Epithelial cell of prostate (primary cell): ENCODE measurements at regions not wholly inside any gene's neighbourhood (a gene's known extent, or its start where the extent isn't known, plus 50 kb on each side); places are given as distances from the start of the nearest gene placed in this dataset.
"Not testable (repeated sequence)": the region's sequence is repeated elsewhere in the genome, so short reads cannot be mapped to it uniquely, and the experiment has no call there.

Experiments
- DNase-seq: peaks from one replicate; pipeline ENCODE4 v3.0.0-alpha.2; 2011; ENCODE audit warnings: low read depth, low spot score
- H3K27ac ChIP-seq: fragments of 450-650 bp; 2 replicates; pipeline ENCODE4 v1.5.1; 2017; ENCODE audit warnings: mild to moderate bottlenecking

- no peak overlapping the region for H3K27ac ChIP-seq
- no peak for DNase-seq
Observed at GRCh38 chr5:144598451-144599068, 427.9 kb downstream of the KCTD16 start.

DNA sequence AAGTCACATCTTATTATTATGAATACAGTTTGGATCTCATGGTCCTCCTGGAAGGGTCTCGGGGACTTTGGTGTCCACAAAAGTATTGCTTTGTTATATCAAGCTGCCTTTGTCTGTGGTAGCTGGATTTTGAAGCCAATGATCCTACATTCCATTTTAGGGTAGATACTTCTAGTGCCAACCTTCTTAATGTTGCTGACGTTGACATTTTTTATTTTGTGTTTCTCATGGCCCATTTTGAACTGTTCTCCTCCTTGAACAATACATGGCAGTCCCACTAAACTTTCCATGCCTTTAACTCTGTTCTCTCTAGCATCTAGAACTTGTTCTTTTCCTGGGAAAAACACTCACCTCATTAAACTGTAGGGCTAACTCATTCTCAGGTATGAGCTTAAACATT, 425.8 kb downstream of the KCTD16 start:
- DNase-seq: no peak
- no peak overlapping the region for H3K27ac ChIP-seq

DNA sequence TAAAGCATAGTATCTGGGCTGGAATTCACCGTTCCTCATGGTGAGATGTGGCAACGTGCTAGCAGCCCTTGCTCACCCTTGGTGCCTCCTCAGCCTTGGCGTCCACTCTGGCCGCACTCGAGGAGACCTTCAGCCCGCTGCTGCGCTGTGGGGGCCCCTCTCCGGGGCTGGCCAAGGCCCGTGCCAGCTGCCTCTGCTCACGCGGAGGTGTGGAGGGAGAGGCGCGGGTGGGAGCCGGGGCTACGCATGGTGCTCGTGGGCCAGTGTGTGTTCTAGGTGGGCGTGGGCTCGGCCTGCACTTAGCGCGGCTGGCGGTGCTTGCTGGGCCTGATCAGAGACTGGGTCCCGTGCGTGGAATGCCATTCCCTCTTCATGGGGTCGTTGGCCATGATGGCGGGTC, 424.2 kb downstream of the KCTD16 start:
- no peak overlapping the region for H3K27ac ChIP-seq
- DNase-seq: no peak

DNA sequence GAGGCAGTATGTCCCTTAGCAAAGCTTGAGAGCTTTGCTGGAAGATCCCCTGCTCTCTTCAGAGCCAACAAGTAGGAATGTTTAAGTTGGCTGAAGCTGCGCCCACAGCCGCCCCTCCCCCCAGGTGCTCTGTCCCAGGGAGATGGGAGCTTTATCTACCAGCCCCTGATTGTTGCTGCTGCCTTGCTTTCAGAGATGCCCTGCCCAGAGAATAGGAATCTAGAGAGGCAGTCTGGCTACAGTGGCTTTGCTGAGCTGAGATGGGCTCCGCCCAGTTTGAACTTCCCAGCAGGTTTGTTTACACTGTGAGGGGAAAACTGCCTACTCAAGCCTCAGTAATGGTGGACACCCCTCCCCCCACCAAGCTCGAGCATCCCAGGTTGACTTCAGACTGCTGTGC, 423.6 kb downstream of the KCTD16 start:
- not testable (repeated sequence) for DNase-seq, H3K27ac ChIP-seq

DNA sequence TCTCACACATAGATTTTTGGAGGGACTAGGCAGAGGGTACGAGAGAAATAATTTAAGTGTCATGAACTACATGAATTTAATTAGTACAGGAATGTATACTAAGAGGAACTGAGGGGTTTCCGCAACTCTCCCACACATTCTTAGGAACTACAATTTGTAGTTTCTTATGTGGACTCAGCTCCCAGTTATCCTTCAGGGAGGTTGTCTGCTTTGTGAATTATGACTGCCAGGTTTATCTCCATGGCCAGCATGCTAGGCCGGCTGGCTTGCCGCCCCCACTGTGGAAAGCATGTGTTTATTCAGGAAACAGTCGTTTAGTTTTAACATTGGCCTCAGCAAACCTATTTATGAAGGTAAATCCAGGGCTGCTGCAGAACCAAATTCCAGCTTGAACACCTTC, 415.0 kb downstream of the KCTD16 start:
- no peak overlapping the region for H3K27ac ChIP-seq
- no peak for DNase-seq

GRCh38 chr5:144583541-144584449, 413.1 kb downstream of the KCTD16 start:
- DNase-seq: no peak
- H3K27ac ChIP-seq: no peak overlapping the region

GRCh38 chr5:144582066-144582465, 411.4 kb downstream of the KCTD16 start:
- H3K27ac ChIP-seq: no peak overlapping the region
- peak; percentile 67 for DNase-seq

DNA sequence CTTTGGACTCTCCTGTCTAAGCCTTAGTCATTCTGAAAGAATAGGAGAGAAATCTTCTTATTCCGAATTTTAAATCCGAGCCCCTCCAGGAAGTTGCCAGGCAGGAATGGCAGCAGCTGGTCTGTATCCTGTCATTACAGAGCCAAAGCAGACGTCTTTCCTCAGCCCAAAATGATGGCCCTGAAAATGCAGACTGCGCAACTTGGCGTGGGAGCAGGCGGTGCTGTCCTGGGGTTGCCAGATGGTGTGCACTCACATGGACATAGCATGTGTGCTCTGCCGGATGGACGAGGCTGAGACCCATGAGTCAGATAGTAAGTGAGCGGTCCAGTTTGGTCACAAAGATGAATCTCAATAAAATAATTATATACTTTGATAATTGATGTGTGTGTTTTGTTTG, 410.4 kb downstream of the KCTD16 start:
- no peak overlapping the region for H3K27ac ChIP-seq
- no peak for DNase-seq

DNA sequence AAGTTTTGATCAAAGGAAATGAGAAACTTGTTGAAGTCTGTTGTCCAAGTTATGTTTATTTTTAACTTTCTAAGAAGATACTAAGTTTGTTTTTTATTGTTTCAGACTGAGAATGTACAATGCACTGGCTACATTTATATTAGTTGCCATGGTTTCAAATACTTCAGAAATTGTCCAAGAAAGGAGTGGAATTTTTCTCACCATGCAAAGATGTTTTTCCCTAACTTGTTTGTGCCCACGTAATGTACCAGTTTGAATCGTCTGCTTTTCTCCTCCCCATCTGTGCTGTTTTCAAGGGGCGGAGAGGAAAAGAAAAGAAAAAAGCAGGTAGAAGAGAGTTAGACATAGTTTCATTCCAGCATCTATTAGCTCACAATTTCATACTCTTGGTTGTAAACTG, 407.0 kb downstream of the KCTD16 start:
- H3K27ac ChIP-seq: no peak overlapping the region
- no peak for DNase-seq

GRCh38 chr5:144575736-144576135, 405.1 kb downstream of the KCTD16 start:
- DNase-seq: no peak
- no peak overlapping the region for H3K27ac ChIP-seq

DNA sequence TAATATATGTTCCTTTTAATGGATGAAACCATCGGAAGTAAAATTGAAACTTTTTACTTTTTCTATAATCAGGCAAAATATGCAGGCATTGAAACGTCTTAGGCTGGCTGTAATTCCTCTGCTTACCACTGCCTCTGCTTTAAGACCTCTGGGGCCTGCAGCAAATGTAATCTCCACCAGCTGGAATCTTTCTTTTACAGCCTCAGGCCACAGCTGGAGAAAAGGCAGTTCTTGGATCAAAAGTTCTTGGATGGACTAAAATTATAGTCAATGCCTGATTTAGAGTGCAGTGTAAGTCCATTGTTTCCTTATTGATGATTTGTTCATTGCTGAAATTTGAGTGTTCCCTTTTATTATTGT, 396.7 kb downstream of the KCTD16 start:
- no peak for DNase-seq
- H3K27ac ChIP-seq: no peak overlapping the region

DNA sequence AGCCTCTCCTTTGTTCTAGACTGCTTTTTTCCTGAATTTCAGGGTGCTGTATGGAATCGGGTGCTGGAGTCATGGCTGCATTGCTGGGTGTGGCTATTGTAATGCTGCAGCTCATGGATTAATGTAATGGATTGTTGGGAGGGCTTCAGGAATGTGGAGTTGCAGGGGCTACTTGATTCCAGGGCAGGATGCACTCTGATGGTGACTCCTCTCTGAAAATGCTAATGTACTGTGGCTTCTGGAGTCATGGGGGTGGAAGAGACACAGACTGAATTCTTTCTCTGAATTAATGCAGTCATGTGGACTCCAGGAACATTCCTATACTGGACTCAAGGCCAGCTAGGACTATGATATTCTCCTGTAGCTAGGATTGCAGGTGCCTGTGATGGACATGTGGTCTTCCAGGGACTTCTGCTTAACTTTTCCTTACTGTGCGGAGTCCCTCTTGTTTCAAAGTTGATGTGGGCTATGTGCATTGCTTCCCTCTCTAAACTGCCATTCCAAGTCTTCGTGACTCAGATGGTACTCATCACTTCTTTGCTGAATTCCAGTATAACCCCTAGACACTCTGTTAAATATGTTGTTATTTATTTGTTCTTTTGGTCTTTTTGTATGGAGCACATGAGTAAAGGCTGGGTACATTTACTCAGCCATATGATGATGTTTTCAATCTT, 396.2 kb downstream of the KCTD16 start:
- no peak overlapping the region for H3K27ac ChIP-seq
- DNase-seq: no peak

- H3K27ac ChIP-seq: no peak overlapping the region
- DNase-seq: no peak
Observed at GRCh38 chr5:144549580-144549979, 378.9 kb downstream of the KCTD16 start.

GRCh38 chr5:144548936-144549335, 378.3 kb downstream of the KCTD16 start:
- no peak for DNase-seq
- no peak overlapping the region for H3K27ac ChIP-seq

DNA sequence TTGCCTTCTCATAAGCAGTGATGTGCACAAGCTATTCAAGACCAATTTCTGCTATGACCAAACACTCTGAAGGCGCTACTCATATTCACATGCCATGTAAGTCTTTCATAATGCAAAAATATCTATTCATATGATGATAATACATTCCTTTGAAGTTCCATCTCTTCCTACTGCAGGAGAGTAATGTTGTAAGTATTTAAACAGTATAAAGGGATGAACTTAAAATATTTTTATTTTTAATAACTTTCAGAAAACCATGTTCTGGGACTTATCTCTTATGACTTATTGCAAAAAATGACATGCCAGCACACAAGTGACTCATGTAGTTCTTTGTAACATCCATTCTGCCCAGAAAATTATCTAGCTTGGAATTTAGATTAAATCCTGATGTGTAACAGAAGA, 376.4 kb downstream of the KCTD16 start:
- no peak for DNase-seq
- no peak overlapping the region for H3K27ac ChIP-seq

DNA sequence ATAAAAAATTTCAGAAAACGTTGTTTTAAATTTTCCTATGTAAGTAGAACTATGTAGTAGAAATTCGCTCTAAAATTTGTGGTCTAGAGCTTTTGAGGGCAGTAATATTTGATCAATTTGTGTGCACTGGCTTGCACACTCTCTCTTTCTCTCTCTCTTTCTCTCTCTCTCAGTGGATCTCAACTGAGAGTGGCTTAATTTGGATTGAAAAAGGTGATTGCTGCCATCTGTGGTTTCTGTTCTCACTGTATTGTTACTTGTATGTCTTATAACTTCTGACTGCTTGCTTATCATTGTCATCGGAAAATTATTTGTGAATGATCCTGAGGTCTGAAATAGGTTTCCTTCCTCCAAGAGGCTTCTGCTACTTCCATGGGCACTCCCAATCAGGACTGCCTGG, 368.2 kb downstream of the KCTD16 start:
- H3K27ac ChIP-seq: no peak overlapping the region
- DNase-seq: no peak
